Thoracic aorta (tissue), 2 donors: ENCODE measurements at regions not wholly inside any gene's neighbourhood (a gene's known extent, or its start where the extent isn't known, plus 50 kb on each side); places are given as distances from the start of the nearest gene placed in this dataset.

Experiments used
- ATAC-seq: fragments of 150-250 bp; one replicate; pipeline ENCODE4 v1.8.0; 2017; ENCODE audit warnings: low read depth; ENCODE audit not compliant: insufficient number of reproducible peaks, low FRiP score
- DNase-seq: peaks from one replicate; pipeline ENCODE4 v3.0.0-alpha.2; 2020; ENCODE audit warnings: low spot score
- H3K27ac ChIP-seq, 2 donors: fragments of 200-600 bp; sonication (generic); 1 replicate in 1 of 2; 2 replicates in 1 of 2; pipeline ENCODE4 v1.5.1; 2016; ENCODE audit warnings: mild to moderate bottlenecking in 2 of 2, moderate library complexity in 2 of 2
- H3K27me3 ChIP-seq: fragments of 200-600 bp; sonication (generic); replicated peaks from 2 replicates; pipeline ENCODE4 v1.6.0; 2016; ENCODE audit warnings: mild to moderate bottlenecking; ENCODE audit not compliant: insufficient read depth
- H3K36me3 ChIP-seq: fragments of 200-600 bp; sonication (generic); one replicate; pipeline ENCODE4 v1.5.1; 2016
- H3K4me1 ChIP-seq, 2 donors: fragments of 200-600 bp; sonication (generic); 1 replicate in 1 of 2; 2 replicates in 1 of 2; pipeline versions ENCODE4 v1.5.1 to v1.6.0; 2016; ENCODE audit warnings: low read depth in 2 of 2, mild to moderate bottlenecking in 1 of 2; ENCODE audit not compliant: control insufficient read depth in 1 of 2
- H3K4me3 ChIP-seq: fragments of 200-600 bp; sonication (generic); 2 replicates; pipeline ENCODE4 v1.5.1; 2016; ENCODE audit warnings: mild to moderate bottlenecking
- H3K9me3 ChIP-seq: fragments of 200-600 bp; sonication (generic); 2 replicates; pipeline ENCODE4 v1.5.1; 2016
- TF ChIP-seq, protein P1 (sequence below): fragments of 200-600 bp; sonication (generic); IDR thresholded peaks from one replicate; pipeline ENCODE4 v1.5.1; 2019; ENCODE audit warnings: antibody characterized with exemption

DNA sequence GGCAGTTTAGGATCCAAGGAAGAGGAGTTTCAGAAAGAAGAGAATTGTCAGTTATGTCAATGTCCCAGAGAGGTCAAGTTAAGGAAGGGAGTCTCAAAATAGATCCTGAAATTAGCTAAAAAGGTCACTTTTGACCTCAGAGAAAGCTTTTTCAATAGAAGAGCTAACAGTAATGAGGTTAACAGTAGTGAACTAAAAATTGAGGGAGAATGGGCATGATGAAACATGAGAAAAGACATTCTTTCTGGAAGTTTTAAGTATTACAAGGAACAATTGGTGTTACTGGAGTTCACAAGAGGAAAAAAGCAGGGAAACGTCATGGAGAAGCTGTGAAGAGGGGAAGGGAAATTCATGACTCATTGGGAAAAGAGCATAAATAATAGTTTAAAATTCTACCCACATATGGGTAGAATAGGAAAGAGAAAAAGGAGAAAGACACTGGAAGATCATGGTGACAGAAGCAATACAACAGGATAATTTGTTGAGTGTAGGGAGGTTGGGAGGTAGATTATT is 381.2 kb upstream of the FAR2 start:
- H3K27ac ChIP-seq: no peak overlapping the region
- H3K9me3 ChIP-seq: no peaks in the 10 kb centered on the region
- DNase-seq: no peak
- H3K4me1 ChIP-seq: no peaks in the 10 kb centered on the region
- H3K36me3 ChIP-seq: no peaks in the 10 kb centered on the region
- no peak overlapping the region for H3K4me3 ChIP-seq
- TF ChIP-seq, protein P1, sequence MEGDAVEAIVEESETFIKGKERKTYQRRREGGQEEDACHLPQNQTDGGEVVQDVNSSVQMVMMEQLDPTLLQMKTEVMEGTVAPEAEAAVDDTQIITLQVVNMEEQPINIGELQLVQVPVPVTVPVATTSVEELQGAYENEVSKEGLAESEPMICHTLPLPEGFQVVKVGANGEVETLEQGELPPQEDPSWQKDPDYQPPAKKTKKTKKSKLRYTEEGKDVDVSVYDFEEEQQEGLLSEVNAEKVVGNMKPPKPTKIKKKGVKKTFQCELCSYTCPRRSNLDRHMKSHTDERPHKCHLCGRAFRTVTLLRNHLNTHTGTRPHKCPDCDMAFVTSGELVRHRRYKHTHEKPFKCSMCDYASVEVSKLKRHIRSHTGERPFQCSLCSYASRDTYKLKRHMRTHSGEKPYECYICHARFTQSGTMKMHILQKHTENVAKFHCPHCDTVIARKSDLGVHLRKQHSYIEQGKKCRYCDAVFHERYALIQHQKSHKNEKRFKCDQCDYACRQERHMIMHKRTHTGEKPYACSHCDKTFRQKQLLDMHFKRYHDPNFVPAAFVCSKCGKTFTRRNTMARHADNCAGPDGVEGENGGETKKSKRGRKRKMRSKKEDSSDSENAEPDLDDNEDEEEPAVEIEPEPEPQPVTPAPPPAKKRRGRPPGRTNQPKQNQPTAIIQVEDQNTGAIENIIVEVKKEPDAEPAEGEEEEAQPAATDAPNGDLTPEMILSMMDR: no peak
- no peak for ATAC-seq
- H3K27me3 ChIP-seq: no peaks in the 10 kb centered on the region

DNA sequence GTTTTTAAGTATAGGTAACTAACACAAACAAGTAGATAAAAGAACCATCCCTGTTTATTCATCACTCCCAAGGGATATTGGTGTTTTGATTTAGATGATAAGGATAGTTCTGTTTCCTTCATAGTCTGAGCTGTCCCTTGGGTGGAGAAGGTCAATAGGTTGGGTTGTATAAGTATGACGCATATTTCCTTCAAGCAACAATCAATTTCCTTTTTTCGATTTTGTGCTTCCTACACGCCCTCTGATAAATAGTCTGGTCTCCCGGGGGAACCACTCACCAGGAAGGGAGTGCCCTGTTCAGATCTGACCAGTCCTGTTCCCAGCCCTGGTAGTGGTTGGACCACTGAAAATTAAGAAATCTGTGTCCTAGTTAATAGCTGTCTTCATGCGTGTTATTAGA is 378.8 kb upstream of the FAR2 start:
- H3K36me3 ChIP-seq: no peaks in the 10 kb centered on the region
- H3K27me3 ChIP-seq: no peaks in the 10 kb centered on the region
- ATAC-seq (no peak), DNase-seq (no peak)
- H3K4me3 ChIP-seq: no peak overlapping the region
- no peaks in the 10 kb centered on the region for H3K4me1 ChIP-seq
- H3K27ac ChIP-seq: no peak overlapping the region
- TF ChIP-seq, protein P1: no peak
- H3K9me3 ChIP-seq: no peaks in the 10 kb centered on the region

DNA sequence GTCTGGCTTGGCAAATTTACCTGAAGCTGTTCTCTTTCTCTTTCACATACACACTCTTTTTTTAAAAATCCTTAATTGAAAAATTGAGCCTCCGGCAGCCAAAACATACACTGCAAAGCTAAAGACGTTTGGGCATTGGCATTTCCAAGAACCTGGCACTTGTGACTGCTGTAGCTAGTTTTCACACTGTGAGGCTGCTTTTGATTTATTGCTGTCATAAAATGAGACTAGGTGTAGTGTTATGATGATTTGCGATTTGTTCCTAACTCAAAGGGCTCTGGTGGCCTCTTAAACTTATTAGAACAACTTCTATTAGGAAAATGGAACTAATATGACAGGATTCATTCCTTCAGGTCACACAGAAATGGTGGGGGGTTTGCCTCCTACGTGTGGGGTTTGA is 377.1 kb upstream of the FAR2 start:
- no peak overlapping the region for H3K27ac ChIP-seq
- H3K9me3 ChIP-seq: no peaks in the 10 kb centered on the region
- no peaks in the 10 kb centered on the region for H3K36me3 ChIP-seq
- H3K4me3 ChIP-seq: no peak overlapping the region
- H3K27me3 ChIP-seq: no peaks in the 10 kb centered on the region
- no peak for DNase-seq
- TF ChIP-seq, protein P1: no peak
- no peak for ATAC-seq
- no peaks in the 10 kb centered on the region for H3K4me1 ChIP-seq

DNA sequence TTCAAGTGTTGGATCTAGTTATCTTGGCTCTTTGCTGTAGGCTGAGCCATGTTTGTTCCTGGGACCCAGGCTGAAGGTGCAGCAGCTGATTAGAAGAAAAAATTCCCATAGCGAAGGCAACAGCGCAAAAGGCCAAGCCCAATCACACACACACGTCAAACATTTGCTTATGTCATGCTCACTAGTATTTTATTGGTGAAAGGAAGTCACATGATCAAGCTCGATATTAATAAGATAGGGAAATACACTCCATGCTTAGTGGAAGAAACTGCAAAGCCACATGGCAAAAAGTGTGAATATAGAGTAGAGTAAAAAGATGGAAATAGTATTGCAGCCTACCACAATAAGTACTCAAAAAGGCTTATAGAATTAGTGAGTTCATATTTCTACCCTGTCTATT is 373.5 kb upstream of the FAR2 start:
- Histone ChIP-seq H3K27ac (no peak overlapping the region), H3K36me3 (no peaks in the 10 kb centered on the region), H3K4me1 (no peaks in the 10 kb centered on the region), H3K27me3 (no peaks in the 10 kb centered on the region), H3K4me3 (no peak overlapping the region), H3K9me3 (no peaks in the 10 kb centered on the region)
- TF ChIP-seq, protein P1: no peak
- ATAC-seq (no peak), DNase-seq (no peak)

DNA sequence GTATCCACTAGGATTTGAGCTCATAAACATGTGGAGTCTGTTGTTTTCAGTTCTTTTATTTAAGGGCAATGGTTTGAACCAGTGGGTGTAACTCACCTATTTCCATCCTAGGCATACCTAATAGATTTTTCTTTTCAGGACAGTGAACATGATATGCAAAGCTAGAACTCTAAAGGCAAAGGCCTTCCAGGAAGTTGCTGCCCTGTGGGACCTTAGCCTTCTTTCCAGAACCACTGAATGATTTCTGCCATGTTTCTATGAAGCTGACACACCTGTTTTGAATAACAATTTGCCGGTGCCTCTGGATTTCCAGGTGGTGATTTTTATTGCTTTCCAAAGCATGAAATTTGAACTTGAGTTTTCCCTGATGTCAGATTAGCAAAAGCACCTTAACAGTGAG is 372.9 kb upstream of the FAR2 start:
- TF ChIP-seq, protein P1: no peak
- H3K27me3 ChIP-seq: no peaks in the 10 kb centered on the region
- no peaks in the 10 kb centered on the region for H3K36me3 ChIP-seq
- no peaks in the 10 kb centered on the region for H3K9me3 ChIP-seq
- H3K27ac ChIP-seq: no peak overlapping the region
- no peak overlapping the region for H3K4me3 ChIP-seq
- ATAC-seq (no peak), DNase-seq (no peak)
- no peaks in the 10 kb centered on the region for H3K4me1 ChIP-seq
